Upper lobe of left lung (tissue), 6 donors: ENCODE measurements at regions not wholly inside any gene's neighbourhood (a gene's known extent, or its start where the extent isn't known, plus 50 kb on each side); places are given as distances from the start of the nearest gene placed in this dataset.

ENCODE experiments used
- ATAC-seq, 2 donors: fragments of 200-7000 bp; cut with Tn5 transposase; one replicate each; pipeline ENCODE4 v1.9.1; 2022; ENCODE audit warnings: mild to moderate bottlenecking in 2 of 2, moderate library complexity in 2 of 2; ENCODE audit not compliant: low FRiP score in 2 of 2
- DNase-seq, 2 donors: peaks; one replicate each; pipeline ENCODE4 v3.0.0-alpha.2; 2019 to 2020
- H3K27ac ChIP-seq, 4 donors: fragments of 200-600 bp; sonication (generic); one replicate each; pipeline ENCODE4 v1.5.1; 2016 to 2019
- H3K27me3 ChIP-seq, 4 donors: fragments of 200-600 bp; sonication (generic); one replicate each; pipeline ENCODE4 v1.5.1; 2017 to 2019
- H3K36me3 ChIP-seq, 4 donors: fragments of 200-600 bp; sonication (generic); one replicate each; pipeline ENCODE4 v1.5.1; 2016 to 2019
- H3K4me1 ChIP-seq, 4 donors: fragments of 200-600 bp; sonication (generic); one replicate each; pipeline ENCODE4 v1.5.1; 2018 to 2019
- H3K4me3 ChIP-seq, 4 donors: fragments of 200-600 bp; sonication (generic); one replicate each; pipeline ENCODE4 v1.5.1; 2017 to 2019; ENCODE audit warnings: mild to moderate bottlenecking in 2 of 4, moderate library complexity in 1 of 4
- H3K9me3 ChIP-seq, 4 donors: fragments of 200-600 bp; sonication (generic); one replicate each; pipeline ENCODE4 v1.5.1; 2018 to 2019
- EP300 ChIP-seq, 4 donors: sonication (generic); formaldehyde crosslinking; IDR thresholded peaks; one replicate each; pipeline ENCODE4 v1.5.1; 2017; ENCODE audit warnings: antibody characterized with exemption in 4 of 4, control low read depth in 2 of 4
- POLR2A ChIP-seq, 4 donors: fragments of 450-650 bp; IDR thresholded peaks; one replicate each; pipeline ENCODE4 v1.5.1; 2016 to 2017; ENCODE audit warnings: antibody characterized with exemption in 4 of 4, mild to moderate bottlenecking in 2 of 4
- POLR2AphosphoS5 ChIP-seq, 2 donors: sonication (generic); formaldehyde crosslinking; IDR thresholded peaks; one replicate each; pipeline ENCODE4 v1.5.1; 2017; ENCODE audit warnings: antibody characterized with exemption in 2 of 2
- WGBS, 2 donors: methylation state at CpG; one replicate each; pipeline ENCODE4 v1.1.5; 2017 to 2018; 5-methylcytosine and 5-hydroxymethylcytosine counted together
- TF ChIP-seq, protein P1 (sequence below), 6 experiments: fragments of 450-650 bp in 4 of 6; fragments of 200-600 bp in 2 of 6; sonication (generic) in 2 of 6; IDR thresholded peaks; one replicate each; pipeline ENCODE4 v1.5.1; 2016 to 2019; ENCODE audit warnings: antibody characterized with exemption in 6 of 6
- donor health status: DM: no; HTN: no; CAD: no; lungs with moderate emphysema.
- donor health status: DM: no; HTN: yes; CAD: no; lungs with severe emphysema.

- H3K27me3 ChIP-seq: no peaks in the 10 kb centered on the region
- TF ChIP-seq EP300 (IDR thresholded peaks at IDR 0.05): no peak
- TF ChIP-seq, protein P1, sequence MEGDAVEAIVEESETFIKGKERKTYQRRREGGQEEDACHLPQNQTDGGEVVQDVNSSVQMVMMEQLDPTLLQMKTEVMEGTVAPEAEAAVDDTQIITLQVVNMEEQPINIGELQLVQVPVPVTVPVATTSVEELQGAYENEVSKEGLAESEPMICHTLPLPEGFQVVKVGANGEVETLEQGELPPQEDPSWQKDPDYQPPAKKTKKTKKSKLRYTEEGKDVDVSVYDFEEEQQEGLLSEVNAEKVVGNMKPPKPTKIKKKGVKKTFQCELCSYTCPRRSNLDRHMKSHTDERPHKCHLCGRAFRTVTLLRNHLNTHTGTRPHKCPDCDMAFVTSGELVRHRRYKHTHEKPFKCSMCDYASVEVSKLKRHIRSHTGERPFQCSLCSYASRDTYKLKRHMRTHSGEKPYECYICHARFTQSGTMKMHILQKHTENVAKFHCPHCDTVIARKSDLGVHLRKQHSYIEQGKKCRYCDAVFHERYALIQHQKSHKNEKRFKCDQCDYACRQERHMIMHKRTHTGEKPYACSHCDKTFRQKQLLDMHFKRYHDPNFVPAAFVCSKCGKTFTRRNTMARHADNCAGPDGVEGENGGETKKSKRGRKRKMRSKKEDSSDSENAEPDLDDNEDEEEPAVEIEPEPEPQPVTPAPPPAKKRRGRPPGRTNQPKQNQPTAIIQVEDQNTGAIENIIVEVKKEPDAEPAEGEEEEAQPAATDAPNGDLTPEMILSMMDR (IDR thresholded peaks at IDR 0.05): no peak
- TF ChIP-seq POLR2A (IDR thresholded peaks at IDR 0.05): no peak
- TF ChIP-seq POLR2AphosphoS5 (IDR thresholded peaks at IDR 0.05): no peak
- no peak overlapping the region for H3K27ac ChIP-seq
- no peaks in the 10 kb centered on the region for H3K36me3 ChIP-seq
- ATAC-seq (no peak), DNase-seq (no peak)
- WGBS, 2 donors: 72 to 76% methylated on average over 2 of the region's 2 CpGs
- H3K9me3 ChIP-seq: no peaks in the 10 kb centered on the region
- H3K4me3 ChIP-seq: no peak overlapping the region
- peaks cover 0 to 8% (median 3%) of the 10 kb centered on the region in 4 donors for H3K4me1 ChIP-seq
Observed at GRCh38 chr11:122320671-122321070, 204.7 kb upstream of the BLID start.

DNA sequence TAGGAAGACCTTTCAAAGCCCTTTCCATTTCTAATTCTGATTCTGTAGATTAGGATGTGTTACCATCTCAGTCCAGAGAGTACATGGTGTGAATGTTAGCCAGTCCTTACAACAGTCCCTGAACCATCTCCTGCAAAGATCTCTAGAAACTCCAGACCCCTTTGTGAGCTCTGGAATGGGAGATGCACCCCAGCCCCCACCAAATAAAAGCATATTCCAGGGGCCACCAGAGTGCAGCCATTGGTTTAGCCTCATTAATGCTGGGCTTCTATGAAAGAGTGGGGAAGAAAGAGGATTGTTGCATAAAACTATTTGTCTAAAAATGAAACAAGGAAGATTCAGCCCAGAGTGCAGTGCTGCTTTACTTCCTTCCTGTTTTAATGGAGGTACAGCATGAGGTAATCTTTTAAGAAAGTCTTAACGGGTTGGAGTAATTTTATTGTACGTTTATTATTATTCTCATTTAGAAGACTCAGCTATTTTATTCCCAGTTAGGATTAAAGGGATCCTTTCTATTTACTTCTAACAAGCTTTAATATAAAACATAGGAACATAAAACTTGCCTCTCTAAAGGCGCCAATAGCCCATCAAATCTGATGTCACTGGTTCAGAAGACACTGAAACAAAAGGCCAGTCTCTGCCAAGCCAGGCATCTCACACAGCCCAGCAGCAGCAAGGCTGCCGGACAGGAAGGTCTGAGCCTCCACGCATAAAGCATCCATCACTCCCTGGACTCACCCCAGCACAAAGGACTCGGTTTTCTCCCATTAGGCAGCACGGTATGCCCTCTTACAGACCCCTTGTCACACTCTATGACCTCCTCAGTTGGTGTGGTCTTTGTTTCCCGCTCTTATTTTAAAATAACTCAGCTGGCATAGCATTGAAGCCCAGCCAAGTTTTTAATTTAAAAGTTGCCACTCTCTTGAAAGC is 203.9 kb upstream of the BLID start:
- TF ChIP-seq, protein P1 (IDR thresholded peaks at IDR 0.05): no peak
- TF ChIP-seq EP300 (IDR thresholded peaks at IDR 0.05) (no peak), POLR2A (IDR thresholded peaks at IDR 0.05) (no peak)
- Histone ChIP-seq H3K27me3 (no peaks in the 10 kb centered on the region), H3K36me3 (no peaks in the 10 kb centered on the region), H3K4me3 (no peak overlapping the region), H3K27ac (no peak overlapping the region), H3K9me3 (no peaks in the 10 kb centered on the region), H3K4me1 (peaks cover 0 to 8% (median 3%) of the 10 kb centered on the region in 4 donors)
- WGBS, 2 donors: 47 to 49% methylated on average over 8 of the region's 8 CpGs
- ATAC-seq: peak in 1 of 2 donors; percentile 46
- DNase-seq: no peak

GRCh38 chr11:122319085-122319484 is 203.1 kb upstream of the BLID start:
- Histone ChIP-seq H3K4me3 (no peak overlapping the region), H3K4me1 (peaks cover 0 to 8% (median 3%) of the 10 kb centered on the region in 4 donors), H3K27me3 (no peaks in the 10 kb centered on the region), H3K36me3 (no peaks in the 10 kb centered on the region), H3K27ac (no peak overlapping the region), H3K9me3 (no peaks in the 10 kb centered on the region)
- DNase-seq (no peak), ATAC-seq (peak in 1 of 2 donors; percentile 29)
- TF ChIP-seq, protein P1 (IDR thresholded peaks at IDR 0.05): no peak
- no peak for TF ChIP-seq POLR2A (IDR thresholded peaks at IDR 0.05)
- TF ChIP-seq POLR2AphosphoS5 (IDR thresholded peaks at IDR 0.05): no peak
- TF ChIP-seq EP300 (IDR thresholded peaks at IDR 0.05): no peak
- 50 to 63% methylated on average over 1 of the region's 1 CpG for WGBS, 2 donors

GRCh38 chr11:122317305-122317704 is 201.3 kb upstream of the BLID start:
- Histone ChIP-seq H3K4me3 (no peak overlapping the region), H3K4me1 (peaks cover 0 to 8% (median 3%) of the 10 kb centered on the region in 4 donors), H3K36me3 (no peaks in the 10 kb centered on the region), H3K27ac (no peak overlapping the region), H3K9me3 (no peaks in the 10 kb centered on the region), H3K27me3 (no peaks in the 10 kb centered on the region)
- TF ChIP-seq EP300 (IDR thresholded peaks at IDR 0.05) (no peak), POLR2AphosphoS5 (IDR thresholded peaks at IDR 0.05) (no peak), POLR2A (IDR thresholded peaks at IDR 0.05) (no peak)
- TF ChIP-seq, protein P1 (IDR thresholded peaks at IDR 0.05): no peak
- ATAC-seq (peak in 1 of 2 donors; percentile 40), DNase-seq (no peak)
